HG02798 (cell line): ENCODE measurements at regions not wholly inside any gene's neighbourhood (a gene's known extent, or its start where the extent isn't known, plus 50 kb on each side); places are given as distances from the start of the nearest gene placed in this dataset.
"Not testable (repeated sequence)": the region's sequence is repeated elsewhere in the genome, so short reads cannot be mapped to it uniquely, and the experiment has no call there.

Source experiments
- ATAC-seq: cut with Tn5 transposase; IDR thresholded peaks from one replicate; pipeline ENCODE4 v1.9.1; 2021; ENCODE audit warnings: mild to moderate bottlenecking; ENCODE audit not compliant: unreplicated experiment, poor library complexity

- no peak for ATAC-seq
Observed at GRCh38 chr4:27117453-27117852, 256.8 kb downstream of the STIM2 start.

- no peak for ATAC-seq
Observed at GRCh38 chr4:27119239-27119638, 258.6 kb downstream of the STIM2 start.

GRCh38 chr4:27121830-27122229 lies 261.2 kb downstream of the STIM2 start:
- no peak for ATAC-seq

DNA sequence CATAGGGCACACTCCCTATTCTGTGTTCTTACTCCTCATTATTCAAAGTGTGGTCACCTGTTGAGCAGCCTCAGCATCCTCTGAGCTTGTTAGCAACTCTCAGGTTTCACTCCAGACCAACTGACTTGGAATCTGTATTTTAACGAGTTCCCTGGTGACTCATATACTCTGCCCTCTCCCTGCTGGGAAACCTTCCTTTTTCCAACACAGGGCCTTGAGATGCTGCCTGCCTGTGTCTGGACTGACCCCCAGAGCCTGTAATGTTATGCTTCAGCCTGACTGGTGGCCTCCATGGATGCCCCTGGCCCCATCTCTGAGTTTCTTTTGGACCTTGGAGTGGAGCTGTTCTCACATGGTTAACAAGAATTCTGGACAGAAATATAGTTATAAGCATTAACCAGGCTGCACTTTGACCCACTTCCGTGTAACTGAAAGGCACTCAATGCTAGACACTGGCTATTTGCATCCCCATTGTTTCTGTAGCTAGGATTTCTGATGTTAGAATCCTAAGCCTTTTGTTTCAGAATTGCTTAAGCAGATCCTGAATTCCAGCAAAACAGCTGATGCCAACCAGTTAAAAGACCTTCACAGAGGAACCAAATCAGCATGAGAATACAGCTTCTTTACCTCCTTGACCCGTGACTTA lies 262.6 kb downstream of the STIM2 start:
- ATAC-seq: no peak

GRCh38 chr4:27123769-27124124 lies 263.1 kb downstream of the STIM2 start:
- no peak for ATAC-seq

- not testable (repeated sequence) for ATAC-seq
Observed at GRCh38 chr4:27126895-27127294, 266.3 kb downstream of the STIM2 start.

DNA sequence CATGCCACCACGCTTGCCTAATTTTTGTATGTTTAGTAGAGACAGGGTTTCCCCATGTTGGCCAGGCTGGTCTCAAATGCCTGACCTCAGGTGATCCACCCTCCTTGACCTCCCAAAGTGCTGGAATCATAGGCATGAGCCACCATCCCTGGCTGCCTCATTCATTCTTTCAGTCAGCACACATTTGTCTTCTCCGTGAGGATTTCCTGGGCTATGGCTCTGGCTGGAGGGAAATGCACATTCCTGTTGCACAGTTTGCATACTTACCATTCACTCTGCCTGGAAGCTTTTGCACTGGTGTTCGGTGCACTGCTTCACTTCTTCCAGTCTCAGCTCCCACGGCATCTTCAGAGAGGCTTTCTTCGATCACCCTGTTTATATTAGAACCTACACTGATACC lies 267.8 kb downstream of the STIM2 start:
- no peak for ATAC-seq

DNA sequence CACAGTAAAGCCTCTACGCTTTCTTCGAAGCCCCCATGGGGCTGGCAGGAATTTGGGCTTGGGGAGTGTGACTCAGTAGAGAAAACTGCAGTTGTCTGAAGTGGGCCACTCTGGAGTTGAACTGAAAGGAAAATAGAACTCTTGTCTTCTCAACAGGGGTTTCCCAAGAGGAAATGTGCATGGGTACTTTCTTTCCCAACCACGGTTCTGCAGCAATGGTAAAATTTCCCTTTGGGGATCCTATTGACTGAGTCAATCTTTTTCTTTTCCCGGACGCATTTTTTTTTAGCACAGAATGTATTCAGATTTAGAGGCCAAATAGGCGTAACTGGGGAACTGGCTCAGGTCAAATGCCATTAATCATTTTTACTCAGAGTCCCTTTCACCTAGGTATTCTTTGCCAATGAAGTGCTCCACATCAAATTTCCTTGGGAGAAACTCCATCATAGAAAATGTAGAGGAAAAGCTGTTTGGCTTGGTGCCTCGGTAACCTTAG lies 269.3 kb downstream of the STIM2 start:
- ATAC-seq: no peak

GRCh38 chr4:27132497-27132896 lies 271.9 kb downstream of the STIM2 start:
- ATAC-seq: no peak

- ATAC-seq: no peak
Observed at GRCh38 chr4:27140486-27140885, 279.8 kb downstream of the STIM2 start.

- ATAC-seq: no peak
Observed at GRCh38 chr4:27141530-27141929, 280.9 kb downstream of the STIM2 start.

GRCh38 chr4:27142841-27143240 lies 282.2 kb downstream of the STIM2 start:
- ATAC-seq: no peak

DNA sequence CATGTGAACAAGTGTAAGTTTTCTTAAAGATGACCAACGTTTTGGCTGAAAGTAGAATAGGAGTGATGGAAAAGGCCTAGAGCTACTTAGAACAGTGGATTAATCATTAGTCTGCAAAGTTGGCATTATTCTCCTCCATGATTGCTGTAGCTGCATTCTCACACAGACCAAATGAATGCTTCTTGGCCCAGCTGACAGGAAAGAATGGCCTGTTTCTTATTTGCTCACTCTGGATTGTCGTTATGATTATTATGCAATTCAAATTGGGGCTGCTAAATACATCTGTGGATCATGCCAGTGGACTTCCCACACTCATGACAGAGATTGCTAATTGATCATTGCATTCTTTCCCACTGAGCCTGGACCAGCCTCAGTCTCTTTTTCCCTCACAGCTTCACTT lies 285.0 kb downstream of the STIM2 start:
- no peak for ATAC-seq

GRCh38 chr4:27148211-27148895 lies 287.7 kb downstream of the STIM2 start:
- no peak for ATAC-seq

- no peak for ATAC-seq
Observed at GRCh38 chr4:27149541-27150212, 289.0 kb downstream of the STIM2 start.

- no peak for ATAC-seq
Observed at GRCh38 chr4:27152703-27153102, 292.1 kb downstream of the STIM2 start.

DNA sequence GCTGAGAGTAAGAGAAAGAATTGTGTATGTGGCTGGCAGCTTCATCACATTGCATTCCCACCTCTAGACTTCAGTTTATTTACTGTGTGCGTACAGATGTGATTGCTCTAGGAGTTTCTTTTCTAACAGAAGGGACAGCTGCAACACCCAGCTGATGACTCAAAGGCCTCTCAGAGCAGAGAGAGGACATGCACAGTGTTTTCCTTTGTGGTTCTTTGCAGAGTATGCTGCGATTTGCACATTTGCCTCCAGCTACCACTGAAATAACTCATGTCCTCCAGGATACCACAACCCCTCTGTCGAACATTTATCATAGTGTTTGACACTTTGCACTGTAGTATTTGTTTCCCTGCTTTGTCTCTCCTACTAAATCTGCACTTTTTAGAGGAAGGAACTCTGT lies 294.1 kb downstream of the STIM2 start:
- ATAC-seq: no peak

DNA sequence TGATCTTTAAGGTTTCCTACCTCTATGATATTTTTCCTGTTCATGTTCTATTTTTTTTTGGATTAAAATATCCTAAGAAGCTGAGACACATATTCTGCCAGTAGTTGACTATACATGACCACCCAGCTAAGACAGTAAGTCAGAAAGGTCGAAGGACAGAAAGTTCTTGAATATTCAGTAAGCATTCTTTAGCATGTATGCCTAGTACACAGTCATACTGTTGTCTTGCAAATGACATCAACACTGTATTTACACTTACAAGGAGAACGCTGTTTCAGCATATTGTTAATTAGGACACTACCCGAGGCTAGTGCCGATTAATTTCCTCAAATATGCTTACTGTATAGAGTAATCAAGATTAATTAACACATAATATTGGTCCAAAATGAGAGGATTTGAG lies 300.6 kb downstream of the STIM2 start:
- ATAC-seq: no peak

- ATAC-seq: no peak
Observed at GRCh38 chr4:27168783-27169182, 308.1 kb downstream of the STIM2 start.

GRCh38 chr4:27173280-27173679 lies 312.6 kb downstream of the STIM2 start:
- no peak for ATAC-seq

- no peak for ATAC-seq
Observed at GRCh38 chr4:27176400-27176799, 315.8 kb downstream of the STIM2 start.

DNA sequence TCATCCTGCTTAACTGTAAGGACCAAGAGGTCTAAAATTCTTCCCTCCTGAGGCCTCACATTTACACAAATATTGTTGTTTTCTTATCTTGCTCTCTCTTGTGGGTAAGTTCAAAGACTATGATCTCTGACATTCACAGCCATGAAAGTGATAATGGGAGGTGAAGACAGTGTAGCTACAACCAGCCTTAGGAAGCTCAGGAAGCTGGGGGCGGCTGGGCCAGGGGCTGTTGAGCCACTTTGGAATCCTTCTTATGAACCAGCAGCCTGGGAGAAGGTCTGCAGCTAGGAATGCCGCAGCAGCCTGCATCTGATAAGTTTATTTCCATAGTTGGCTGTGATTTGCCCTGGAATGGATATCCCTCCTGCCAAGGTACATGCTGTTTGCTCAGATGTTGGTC lies 316.2 kb downstream of the STIM2 start:
- no peak for ATAC-seq
